ENCODE measurements at regions not wholly inside any gene's neighbourhood (a gene's known extent, or its start where the extent isn't known, plus 50 kb on each side); places are given as distances from the start of the nearest gene placed in this dataset.
A peak's percentile ranks its signal among the peaks of the same experiment; 100 is the strongest.
"Not testable (repeated sequence)": the region's sequence is repeated elsewhere in the genome, so short reads cannot be mapped to it uniquely, and the experiment has no call there.

GRCh38 chr19:28457620-28458019, 755.3 kb downstream of the UQCRFS1 start:
- no peak for DNase-seq

DNA sequence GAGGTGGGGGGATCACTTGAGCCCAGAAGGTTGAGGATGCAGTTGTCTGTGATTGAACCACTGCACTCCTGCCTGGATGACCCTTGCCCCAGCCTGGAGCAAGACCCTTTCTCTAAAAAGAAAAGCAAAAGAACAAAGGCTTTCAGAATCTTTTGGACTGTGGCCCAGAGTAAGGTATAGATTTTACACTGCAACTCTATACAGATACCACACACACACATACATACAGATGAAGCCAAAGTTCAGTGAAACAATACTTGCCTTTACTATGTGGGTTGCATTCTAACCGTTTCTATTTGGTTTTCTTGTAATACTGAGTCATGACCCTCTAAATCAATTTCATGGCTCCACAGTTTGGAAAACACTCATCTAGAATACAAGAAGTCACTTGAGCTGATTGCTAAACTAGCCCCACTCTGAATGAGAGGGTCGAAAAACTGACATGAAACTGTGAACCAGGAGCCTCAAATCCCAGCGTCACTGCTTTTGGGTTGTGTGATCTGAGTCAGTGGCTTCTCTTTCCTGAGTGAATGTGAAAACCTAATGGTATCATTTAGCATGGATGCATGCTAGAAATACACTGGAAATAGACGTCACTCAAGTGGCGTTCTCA, 756.1 kb downstream of the UQCRFS1 start:
- no peak for DNase-seq

DNA sequence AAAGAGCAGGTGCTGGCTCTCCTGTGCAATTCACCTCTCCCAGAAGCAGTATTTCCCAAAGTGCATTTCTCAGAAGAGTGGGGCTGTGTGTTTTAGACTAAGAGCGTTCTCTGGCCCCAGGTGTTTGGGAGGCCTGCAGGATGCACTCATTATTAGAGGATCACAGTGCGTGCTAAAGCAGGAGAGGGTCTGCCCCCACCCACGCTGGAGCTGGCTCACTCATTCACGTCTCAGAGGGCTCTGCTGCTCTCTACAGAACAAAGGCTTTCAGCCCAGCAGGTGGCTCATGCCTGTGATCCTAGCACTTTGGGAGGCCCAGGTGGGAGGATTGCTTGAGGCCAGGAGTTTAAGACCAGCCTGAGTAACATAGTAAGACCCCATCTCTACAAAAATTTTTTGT, 756.7 kb downstream of the UQCRFS1 start:
- DNase-seq = no peak

- no peak for DNase-seq
Observed at GRCh38 chr19:28454083-28454482, 758.9 kb downstream of the UQCRFS1 start.

DNA sequence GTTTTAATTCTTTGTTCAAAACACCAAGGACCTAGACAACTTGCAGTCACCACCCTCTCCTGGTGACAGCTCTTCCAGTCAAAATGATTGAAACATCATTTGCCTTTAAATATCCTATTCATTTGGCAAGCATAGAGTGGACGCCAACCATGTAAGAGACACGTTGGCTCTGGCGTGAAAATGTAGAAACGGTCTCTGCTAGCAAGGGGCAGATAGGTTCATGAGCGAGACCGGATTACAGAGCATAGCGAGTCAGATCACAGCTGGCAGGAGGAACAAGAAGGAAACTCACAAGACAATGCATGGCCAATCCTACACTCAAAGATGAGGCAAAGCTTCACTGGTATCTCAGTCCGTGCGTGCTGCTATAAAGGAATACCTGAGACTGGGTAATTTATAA, 759.5 kb downstream of the UQCRFS1 start:
- no peak for DNase-seq

GRCh38 chr19:28449803-28450202, 763.1 kb downstream of the UQCRFS1 start:
- no peak for DNase-seq

GRCh38 chr19:28446511-28446910, 766.4 kb downstream of the UQCRFS1 start:
- no peak for DNase-seq

GRCh38 chr19:28445826-28446225, 767.1 kb downstream of the UQCRFS1 start:
- no peak for DNase-seq

DNA sequence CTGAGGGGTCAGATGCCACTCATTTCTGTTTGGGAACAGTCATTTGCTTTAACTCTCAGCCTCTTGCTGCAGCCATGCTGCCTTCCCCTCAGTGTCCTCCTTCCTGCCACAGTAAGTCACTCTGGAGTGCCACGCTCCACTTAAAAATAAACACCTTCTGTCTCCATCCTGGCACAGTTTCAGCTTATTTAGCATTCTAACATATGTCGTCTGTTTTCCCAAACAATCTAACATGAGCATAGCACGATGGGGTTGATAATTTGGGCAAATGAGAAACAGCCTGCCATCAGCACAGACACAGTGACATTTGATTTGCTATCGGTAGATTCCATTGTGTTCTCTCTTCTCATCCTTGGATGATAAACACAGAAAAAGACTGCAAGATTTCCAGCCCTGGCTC, 768.6 kb downstream of the UQCRFS1 start:
- no peak for DNase-seq

DNA sequence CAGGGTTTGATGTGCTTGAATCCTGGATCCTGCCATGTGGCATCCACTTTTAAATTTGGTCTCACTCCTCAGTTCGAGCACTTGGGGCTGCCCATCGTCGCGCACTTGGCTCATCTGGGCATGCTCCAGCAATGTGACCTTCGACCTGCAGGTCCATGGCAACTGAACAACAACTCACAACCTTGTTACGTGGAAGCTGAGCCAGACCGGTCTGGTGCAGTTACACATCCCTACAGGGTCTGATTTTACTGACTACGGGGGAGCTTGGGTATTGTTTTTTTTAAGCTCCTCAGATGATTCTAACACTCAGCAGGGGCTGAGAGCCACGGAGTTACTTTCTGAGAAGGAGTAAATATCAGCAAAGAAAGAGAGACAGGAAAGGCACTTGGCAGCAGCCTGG, 769.6 kb downstream of the UQCRFS1 start:
- no peak for DNase-seq

DNA sequence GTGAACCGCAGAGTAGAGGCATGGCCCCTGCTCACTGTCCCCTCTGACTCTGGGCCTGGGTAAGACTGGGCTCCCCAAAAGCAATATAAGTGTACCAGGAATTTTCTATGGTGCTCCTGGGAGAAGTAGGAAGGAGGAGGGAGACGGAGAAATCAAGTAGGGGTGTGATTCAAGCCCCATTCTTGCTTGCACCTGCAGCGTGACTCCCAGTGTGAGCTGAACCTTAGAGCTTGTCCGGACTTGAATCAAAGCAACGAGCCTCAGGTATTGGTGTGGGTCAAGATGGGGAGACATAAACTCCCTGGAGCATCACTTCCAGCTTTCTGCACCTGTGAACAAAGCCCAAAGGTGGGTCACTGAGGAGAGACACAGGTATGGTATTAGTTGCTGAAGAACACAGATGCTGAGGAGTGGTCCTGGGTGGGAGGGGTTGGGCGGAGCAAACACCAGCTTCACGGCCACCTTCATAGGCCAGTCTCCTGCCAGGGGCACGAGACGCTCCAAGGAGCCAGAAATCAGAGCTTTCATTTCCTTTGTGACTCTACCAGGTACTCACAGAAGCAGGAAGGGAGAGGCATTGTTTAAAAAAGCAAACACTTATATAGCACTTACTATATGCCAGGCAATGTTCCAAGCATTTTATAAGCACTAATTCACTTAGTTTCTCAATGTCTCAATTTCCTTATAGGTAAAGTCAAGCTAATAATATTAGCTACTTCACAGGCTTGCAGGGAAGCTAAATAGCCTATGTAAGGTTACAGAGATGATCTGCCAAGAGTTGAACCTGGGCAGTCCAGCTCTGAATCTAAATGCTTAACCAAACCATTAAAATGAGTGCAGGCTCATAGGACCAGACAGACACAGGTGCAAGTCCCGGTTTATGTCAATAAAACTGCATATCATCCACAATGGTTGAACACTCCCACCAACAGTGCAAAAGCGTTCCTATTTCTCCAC, 775.3 kb downstream of the UQCRFS1 start:
- DNase-seq = peak; percentile 75

GRCh38 chr19:28436320-28436719, 776.6 kb downstream of the UQCRFS1 start:
- peak; percentile 58 for DNase-seq

DNA sequence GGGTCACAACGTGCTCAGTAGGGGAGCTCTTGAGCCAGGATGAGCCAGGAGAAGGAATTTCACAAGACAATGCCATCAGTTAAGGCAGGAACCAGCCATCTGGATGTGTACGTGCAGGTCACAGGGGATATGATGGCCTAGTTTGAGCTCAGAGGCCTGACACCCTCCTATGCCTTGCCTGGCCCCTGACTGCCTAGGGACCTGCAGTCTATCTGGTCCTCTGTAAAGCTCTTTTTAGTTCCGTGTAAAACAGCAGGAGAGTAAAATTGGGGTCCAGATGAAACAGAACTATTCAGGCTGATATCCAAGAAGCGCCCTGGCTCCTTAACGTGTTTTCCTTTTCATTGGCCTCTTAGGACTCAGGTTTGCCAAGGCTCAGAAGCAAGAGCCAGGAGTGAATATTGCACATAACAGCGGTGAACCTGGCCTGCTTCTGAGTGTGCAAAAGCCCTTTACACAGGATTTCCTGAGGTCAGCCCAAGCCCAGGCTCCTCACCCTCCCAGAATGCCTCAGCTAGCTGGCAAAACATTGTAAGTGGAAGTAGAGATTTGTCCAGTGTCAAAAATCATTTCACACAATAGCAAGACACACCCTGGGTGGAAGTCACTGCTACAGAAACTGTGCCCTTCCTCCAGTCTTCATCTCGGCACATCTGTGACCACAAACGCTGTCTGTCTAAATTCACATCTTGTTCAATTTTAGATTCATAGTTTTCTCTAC, 777.2 kb downstream of the UQCRFS1 start:
- no peak for DNase-seq

- not testable (repeated sequence) for DNase-seq
Observed at GRCh38 chr19:28434794-28435193, 778.2 kb downstream of the UQCRFS1 start.

DNA sequence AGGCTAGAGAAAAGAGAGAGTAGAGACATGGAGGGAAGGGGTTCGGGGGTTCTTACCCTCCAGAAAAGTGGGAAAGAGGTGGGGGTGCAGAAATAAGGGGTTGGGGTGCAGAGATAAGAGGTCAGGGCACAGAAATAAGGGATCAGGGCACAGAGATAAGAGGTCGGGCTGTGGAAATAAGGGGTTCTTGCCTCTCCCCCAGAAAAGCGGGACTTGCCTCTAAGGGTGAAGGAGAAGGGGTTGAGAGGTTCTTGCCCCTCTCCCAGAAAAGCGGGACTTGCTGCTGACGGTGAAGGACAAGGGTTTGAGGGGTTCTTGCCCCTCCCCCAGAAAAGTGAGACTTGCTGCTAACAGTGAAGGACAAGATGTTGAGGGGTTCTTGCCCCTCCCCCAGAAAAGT, 778.6 kb downstream of the UQCRFS1 start:
- DNase-seq = not testable (repeated sequence)

- DNase-seq = not testable (repeated sequence)
Observed at GRCh38 chr19:28433166-28433565, 779.8 kb downstream of the UQCRFS1 start.

- DNase-seq = no peak
Observed at GRCh38 chr19:28430214-28430613, 782.7 kb downstream of the UQCRFS1 start.

- DNase-seq = no peak
Observed at GRCh38 chr19:28429356-28429755, 783.6 kb downstream of the UQCRFS1 start.

- DNase-seq = no peak
Observed at GRCh38 chr19:28428663-28429348, 784.1 kb downstream of the UQCRFS1 start.

DNA sequence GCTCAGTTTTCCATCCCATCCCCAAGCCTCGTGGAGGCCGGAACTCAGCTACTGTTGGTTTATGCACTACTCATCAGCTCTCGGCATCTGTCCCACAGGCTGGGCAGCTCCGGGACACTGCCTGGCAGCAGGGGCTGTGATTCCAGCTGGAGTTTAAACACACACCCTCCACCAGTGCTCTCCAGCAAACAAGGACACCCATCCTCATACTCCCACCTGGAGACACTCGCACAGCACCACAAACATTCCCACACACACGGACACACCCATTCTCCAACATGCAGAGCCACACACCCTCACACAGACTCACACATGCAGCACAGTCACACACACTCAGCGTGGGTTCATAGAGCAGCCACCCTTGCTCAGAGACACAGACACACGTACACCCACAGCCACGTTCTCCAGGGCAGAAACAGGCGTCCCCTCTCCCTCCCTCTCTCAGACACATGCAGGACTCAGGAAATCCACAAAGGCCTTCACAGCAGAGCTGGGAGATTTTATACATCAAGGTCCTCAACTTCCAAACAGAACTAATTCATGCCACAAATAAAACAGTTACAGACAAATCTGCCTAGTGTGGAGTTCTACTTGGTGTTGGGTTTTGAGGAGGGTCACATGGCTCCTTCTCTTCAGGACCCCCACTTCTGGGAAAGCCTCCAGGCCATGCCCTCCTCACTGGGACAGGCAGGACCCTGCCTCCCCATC, 785.4 kb downstream of the UQCRFS1 start:
- DNase-seq = no peak

DNA sequence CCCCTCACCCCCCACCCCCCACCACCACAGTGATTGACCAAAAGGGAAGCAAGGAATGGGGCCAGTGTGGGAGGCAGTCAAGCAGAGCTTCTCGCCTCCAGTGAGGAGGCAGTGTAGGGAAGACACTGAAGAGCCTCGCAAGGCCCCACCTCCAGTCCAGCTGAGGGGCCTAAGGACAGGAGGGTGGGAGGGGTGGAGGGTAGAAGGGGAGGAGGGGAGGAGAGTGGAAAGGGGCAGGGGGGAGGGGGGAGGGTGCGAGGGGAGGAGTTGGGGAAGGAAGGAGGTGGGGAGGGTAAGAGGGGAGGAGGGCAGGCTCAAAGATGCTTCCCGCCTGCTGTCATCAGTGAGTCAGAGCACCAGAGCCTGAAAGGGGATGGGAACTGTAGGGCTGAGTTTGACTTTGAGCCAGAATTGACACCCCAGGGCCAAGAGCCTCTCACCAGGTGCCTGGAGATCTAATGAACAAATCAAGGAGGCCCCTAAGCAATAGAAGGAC, 786.2 kb downstream of the UQCRFS1 start:
- DNase-seq = no peak

DNA sequence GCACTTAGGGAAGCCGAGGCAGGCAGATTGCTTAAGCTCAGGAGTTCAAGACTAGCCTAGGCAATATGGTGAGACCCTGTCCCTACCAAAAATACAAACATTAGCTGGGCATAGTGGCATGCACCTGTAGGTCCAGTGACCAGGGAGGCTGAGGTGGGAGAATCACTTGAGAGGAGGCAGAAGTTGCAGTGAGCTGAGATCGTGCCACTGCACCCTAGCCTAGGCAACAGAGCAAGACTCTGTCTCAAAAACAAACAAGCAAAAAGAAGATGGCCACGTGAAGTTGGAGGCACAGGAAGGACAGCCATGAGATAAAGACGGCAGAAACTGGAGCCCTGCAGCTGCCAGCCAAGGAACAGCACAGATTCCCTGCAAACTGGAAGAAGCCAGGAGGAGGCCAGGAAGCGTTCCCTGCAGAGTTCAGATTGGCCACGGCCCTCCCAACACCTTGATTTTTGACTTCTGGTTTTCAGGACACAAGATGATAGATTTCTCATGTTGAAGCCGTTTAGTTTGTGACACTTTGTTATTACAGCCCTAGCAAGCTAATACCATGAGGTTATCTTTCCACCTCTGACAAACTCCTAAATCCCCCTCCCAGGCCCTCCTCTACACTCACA, 786.7 kb downstream of the UQCRFS1 start:
- no peak for DNase-seq

Measured in NCI-H1105 treated with DMSO at 0.1 percent for 48 hours (cell line).